GM23338 (cell line): ENCODE measurements at regions not wholly inside any gene's neighbourhood (a gene's known extent, or its start where the extent isn't known, plus 50 kb on each side); places are given as distances from the start of the nearest gene placed in this dataset.

ENCODE experiments used
- ETS1 ChIP-seq: IDR thresholded peaks from 2 replicates; pipeline ENCODE4 v1.6.1; 2016; ENCODE audit warnings: antibody characterized with exemption
- EZH2 ChIP-seq: fragments of 200-600 bp; sonication (generic); IDR thresholded peaks from one replicate; pipeline ENCODE4 v1.8.0; 2017; ENCODE audit warnings: antibody characterized with exemption, mild to moderate bottlenecking, low read depth; ENCODE audit not compliant: unreplicated experiment
- JUNB ChIP-seq: IDR thresholded peaks from one replicate; pipeline ENCODE4 v1.6.1; 2016; ENCODE audit warnings: antibody characterized with exemption; ENCODE audit not compliant: unreplicated experiment
- NANOG ChIP-seq: IDR thresholded peaks from 2 replicates; pipeline ENCODE4 v1.6.1; 2016; ENCODE audit warnings: antibody characterized with exemption, borderline replicate concordance
- POLR2AphosphoS5 ChIP-seq: IDR thresholded peaks from 2 replicates; pipeline ENCODE4 v1.6.1; 2016; ENCODE audit warnings: antibody characterized with exemption, low read depth
- ZNF331 ChIP-seq: fragments of 250-450 bp; sonication (Bioruptor Pico); IDR thresholded peaks from 2 replicates; pipeline ENCODE4 v1.5.0; 2020; ENCODE audit warnings: low read depth, mild to moderate bottlenecking, moderate library complexity
- TF ChIP-seq, protein P1 (sequence below): fragments of 250-450 bp; sonication (Bioruptor Pico); IDR thresholded peaks from 2 replicates; pipeline ENCODE4 v1.5.0; 2020; ENCODE audit warnings: mild to moderate bottlenecking, moderate library complexity
- TF ChIP-seq, protein P2 (sequence below), 2 experiments: fragments of 200-600 bp in 1 of 2; sonication (generic) in 1 of 2; conservative IDR thresholded peaks; 2 replicates each; pipeline versions ENCODE4 v1.5.1 to v1.6.1; 2016 to 2017; ENCODE audit warnings: antibody characterized with exemption in 2 of 2, low read depth in 2 of 2, mild to moderate bottlenecking in 2 of 2, moderate library complexity in 1 of 2

DNA sequence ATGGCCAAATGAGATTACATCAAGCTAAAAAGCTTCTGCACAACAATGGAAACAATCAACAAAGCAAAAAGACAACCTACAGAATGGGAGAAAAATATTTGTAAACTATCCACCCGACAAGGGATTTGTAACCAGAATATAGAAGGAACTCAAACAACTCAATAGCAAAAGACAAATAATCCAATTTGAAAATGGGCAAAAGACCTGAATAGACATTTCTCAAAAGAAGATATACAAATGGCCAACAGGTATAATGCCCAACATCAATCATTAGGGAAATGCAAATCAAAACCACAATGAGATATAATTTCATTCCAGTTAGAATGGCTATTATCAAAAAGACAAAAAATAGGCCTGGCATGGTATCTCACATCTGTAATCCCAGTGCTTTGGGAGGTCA lies 140.0 kb downstream of the GLUL start (continued):
- TF ChIP-seq, protein P1, sequence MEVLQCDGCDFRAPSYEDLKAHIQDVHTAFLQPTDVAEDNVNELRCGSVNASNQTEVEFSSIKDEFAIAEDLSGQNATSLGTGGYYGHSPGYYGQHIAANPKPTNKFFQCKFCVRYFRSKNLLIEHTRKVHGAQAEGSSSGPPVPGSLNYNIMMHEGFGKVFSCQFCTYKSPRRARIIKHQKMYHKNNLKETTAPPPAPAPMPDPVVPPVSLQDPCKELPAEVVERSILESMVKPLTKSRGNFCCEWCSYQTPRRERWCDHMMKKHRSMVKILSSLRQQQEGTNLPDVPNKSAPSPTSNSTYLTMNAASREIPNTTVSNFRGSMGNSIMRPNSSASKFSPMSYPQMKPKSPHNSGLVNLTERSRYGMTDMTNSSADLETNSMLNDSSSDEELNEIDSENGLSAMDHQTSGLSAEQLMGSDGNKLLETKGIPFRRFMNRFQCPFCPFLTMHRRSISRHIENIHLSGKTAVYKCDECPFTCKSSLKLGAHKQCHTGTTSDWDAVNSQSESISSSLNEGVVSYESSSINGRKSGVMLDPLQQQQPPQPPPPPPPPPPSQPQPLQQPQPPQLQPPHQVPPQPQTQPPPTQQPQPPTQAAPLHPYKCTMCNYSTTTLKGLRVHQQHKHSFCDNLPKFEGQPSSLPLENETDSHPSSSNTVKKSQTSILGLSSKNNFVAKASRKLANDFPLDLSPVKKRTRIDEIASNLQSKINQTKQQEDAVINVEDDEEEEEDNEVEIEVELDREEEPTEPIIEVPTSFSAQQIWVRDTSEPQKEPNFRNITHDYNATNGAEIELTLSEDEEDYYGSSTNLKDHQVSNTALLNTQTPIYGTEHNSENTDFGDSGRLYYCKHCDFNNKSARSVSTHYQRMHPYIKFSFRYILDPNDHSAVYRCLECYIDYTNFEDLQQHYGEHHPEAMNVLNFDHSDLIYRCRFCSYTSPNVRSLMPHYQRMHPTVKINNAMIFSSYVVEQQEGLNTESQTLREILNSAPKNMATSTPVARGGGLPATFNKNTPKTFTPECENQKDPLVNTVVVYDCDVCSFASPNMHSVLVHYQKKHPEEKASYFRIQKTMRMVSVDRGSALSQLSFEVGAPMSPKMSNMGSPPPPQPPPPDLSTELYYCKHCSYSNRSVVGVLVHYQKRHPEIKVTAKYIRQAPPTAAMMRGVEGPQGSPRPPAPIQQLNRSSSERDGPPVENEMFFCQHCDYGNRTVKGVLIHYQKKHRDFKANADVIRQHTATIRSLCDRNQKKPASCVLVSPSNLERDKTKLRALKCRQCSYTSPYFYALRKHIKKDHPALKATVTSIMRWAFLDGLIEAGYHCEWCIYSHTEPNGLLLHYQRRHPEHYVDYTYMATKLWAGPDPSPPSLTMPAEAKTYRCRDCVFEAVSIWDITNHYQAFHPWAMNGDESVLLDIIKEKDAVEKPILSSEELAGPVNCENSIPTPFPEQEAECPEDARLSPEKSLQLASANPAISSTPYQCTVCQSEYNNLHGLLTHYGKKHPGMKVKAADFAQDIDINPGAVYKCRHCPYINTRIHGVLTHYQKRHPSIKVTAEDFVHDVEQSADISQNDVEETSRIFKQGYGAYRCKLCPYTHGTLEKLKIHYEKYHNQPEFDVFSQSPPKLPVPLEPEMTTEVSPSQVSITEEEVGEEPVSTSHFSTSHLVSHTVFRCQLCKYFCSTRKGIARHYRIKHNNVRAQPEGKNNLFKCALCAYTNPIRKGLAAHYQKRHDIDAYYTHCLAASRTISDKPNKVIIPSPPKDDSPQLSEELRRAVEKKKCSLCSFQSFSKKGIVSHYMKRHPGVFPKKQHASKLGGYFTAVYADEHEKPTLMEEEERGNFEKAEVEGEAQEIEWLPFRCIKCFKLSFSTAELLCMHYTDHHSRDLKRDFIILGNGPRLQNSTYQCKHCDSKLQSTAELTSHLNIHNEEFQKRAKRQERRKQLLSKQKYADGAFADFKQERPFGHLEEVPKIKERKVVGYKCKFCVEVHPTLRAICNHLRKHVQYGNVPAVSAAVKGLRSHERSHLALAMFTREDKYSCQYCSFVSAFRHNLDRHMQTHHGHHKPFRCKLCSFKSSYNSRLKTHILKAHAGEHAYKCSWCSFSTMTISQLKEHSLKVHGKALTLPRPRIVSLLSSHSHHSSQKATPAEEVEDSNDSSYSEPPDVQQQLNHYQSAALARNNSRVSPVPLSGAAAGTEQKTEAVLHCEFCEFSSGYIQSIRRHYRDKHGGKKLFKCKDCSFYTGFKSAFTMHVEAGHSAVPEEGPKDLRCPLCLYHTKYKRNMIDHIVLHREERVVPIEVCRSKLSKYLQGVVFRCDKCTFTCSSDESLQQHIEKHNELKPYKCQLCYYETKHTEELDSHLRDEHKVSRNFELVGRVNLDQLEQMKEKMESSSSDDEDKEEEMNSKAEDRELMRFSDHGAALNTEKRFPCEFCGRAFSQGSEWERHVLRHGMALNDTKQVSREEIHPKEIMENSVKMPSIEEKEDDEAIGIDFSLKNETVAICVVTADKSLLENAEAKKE (CRISPR knock-in tag) = no peak
- TF ChIP-seq, protein P2, sequence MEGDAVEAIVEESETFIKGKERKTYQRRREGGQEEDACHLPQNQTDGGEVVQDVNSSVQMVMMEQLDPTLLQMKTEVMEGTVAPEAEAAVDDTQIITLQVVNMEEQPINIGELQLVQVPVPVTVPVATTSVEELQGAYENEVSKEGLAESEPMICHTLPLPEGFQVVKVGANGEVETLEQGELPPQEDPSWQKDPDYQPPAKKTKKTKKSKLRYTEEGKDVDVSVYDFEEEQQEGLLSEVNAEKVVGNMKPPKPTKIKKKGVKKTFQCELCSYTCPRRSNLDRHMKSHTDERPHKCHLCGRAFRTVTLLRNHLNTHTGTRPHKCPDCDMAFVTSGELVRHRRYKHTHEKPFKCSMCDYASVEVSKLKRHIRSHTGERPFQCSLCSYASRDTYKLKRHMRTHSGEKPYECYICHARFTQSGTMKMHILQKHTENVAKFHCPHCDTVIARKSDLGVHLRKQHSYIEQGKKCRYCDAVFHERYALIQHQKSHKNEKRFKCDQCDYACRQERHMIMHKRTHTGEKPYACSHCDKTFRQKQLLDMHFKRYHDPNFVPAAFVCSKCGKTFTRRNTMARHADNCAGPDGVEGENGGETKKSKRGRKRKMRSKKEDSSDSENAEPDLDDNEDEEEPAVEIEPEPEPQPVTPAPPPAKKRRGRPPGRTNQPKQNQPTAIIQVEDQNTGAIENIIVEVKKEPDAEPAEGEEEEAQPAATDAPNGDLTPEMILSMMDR (conservative IDR thresholded peaks at IDR 0.05; ENCODE audit: low read depth in 2 of 2) = no peak
- TF ChIP-seq ETS1 (no peak), ZNF331 (no peak), EZH2 (no peak), POLR2AphosphoS5 (no peak), JUNB (no peak), NANOG (no peak)
